Breast epithelium (tissue), 3 donors: ENCODE measurements at regions not wholly inside any gene's neighbourhood (a gene's known extent, or its start where the extent isn't known, plus 50 kb on each side); places are given as distances from the start of the nearest gene placed in this dataset.

ENCODE experiments used
- POLR2AphosphoS5 ChIP-seq, 3 donors: sonication (generic); formaldehyde crosslinking; IDR thresholded peaks; one replicate each; pipeline ENCODE4 v1.6.1; 2017; ENCODE audit warnings: antibody characterized with exemption in 3 of 3
- TF ChIP-seq, protein P1 (sequence below), 3 donors: fragments of 450-650 bp; IDR thresholded peaks; one replicate each; pipeline ENCODE4 v1.5.1; 2016 to 2017; ENCODE audit warnings: antibody characterized with exemption in 3 of 3, mild to moderate bottlenecking in 3 of 3, moderate library complexity in 3 of 3

- no peak for TF ChIP-seq POLR2AphosphoS5 (IDR thresholded peaks at IDR 0.05)
- TF ChIP-seq, protein P1, sequence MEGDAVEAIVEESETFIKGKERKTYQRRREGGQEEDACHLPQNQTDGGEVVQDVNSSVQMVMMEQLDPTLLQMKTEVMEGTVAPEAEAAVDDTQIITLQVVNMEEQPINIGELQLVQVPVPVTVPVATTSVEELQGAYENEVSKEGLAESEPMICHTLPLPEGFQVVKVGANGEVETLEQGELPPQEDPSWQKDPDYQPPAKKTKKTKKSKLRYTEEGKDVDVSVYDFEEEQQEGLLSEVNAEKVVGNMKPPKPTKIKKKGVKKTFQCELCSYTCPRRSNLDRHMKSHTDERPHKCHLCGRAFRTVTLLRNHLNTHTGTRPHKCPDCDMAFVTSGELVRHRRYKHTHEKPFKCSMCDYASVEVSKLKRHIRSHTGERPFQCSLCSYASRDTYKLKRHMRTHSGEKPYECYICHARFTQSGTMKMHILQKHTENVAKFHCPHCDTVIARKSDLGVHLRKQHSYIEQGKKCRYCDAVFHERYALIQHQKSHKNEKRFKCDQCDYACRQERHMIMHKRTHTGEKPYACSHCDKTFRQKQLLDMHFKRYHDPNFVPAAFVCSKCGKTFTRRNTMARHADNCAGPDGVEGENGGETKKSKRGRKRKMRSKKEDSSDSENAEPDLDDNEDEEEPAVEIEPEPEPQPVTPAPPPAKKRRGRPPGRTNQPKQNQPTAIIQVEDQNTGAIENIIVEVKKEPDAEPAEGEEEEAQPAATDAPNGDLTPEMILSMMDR (IDR thresholded peaks at IDR 0.05): no peak
Measured at GRCh38 chr2:176851200-176851888, 361.2 kb upstream of the HNRNPA3 start.
